SK-N-SH treated with all-trans-retinoic acid at 6 μM for 48 hours (cell line): ENCODE measurements at regions not wholly inside any gene's neighbourhood (a gene's known extent, or its start where the extent isn't known, plus 50 kb on each side); places are given as distances from the start of the nearest gene placed in this dataset.

Experiments
- BACH2 ChIP-seq: fragments of 250-450 bp; sonication (Bioruptor Pico); IDR thresholded peaks from 2 replicates; pipeline ENCODE4 v1.9.0; 2021; ENCODE audit warnings: mild to moderate bottlenecking, borderline replicate concordance
- CSDC2 ChIP-seq: fragments of 250-450 bp; sonication (Bioruptor Pico); IDR thresholded peaks from 2 replicates; pipeline ENCODE4 v1.5.0; 2020; ENCODE audit warnings: mild to moderate bottlenecking, moderate library complexity
- ESRRG ChIP-seq: fragments of 250-450 bp; sonication (Bioruptor Pico); IDR thresholded peaks from 2 replicates; pipeline ENCODE4 v1.6.1; 2021; ENCODE audit warnings: mild to moderate bottlenecking
- ISL1 ChIP-seq: fragments of 250-450 bp; sonication (Bioruptor Pico); IDR thresholded peaks from 2 replicates; pipeline ENCODE4 v2.1.2; 2022; ENCODE audit warnings: mild to moderate bottlenecking, moderate library complexity
- PPARA ChIP-seq: fragments of 250-450 bp; sonication (Bioruptor Pico); IDR thresholded peaks from 2 replicates; pipeline ENCODE4 v1.5.0; 2020; ENCODE audit warnings: mild to moderate bottlenecking, borderline replicate concordance
- RARB ChIP-seq: fragments of 250-450 bp; sonication (Bioruptor Pico); IDR thresholded peaks from 2 replicates; pipeline ENCODE4 v1.8.0; 2021; ENCODE audit warnings: mild to moderate bottlenecking, moderate library complexity
- TCF4 ChIP-seq: fragments of 250-450 bp; sonication (Bioruptor Pico); IDR thresholded peaks from 2 replicates; pipeline ENCODE4 v1.8.0; 2021; ENCODE audit warnings: mild to moderate bottlenecking, moderate library complexity, borderline replicate concordance
- ZC3H10 ChIP-seq: fragments of 250-450 bp; sonication (Bioruptor Pico); IDR thresholded peaks from 2 replicates; pipeline ENCODE4 v1.5.1; 2021; ENCODE audit warnings: mild to moderate bottlenecking, moderate library complexity
- ZFP3 ChIP-seq: fragments of 250-450 bp; sonication (Bioruptor Pico); IDR thresholded peaks from 2 replicates; pipeline ENCODE4 v1.5.0; 2020; ENCODE audit warnings: mild to moderate bottlenecking, moderate library complexity
- ZFP30 ChIP-seq: fragments of 450-650 bp; formaldehyde crosslinking; IDR thresholded peaks from 2 replicates; pipeline ENCODE4 v1.5.0; 2022; ENCODE audit warnings: mild to moderate bottlenecking, moderate library complexity
- ZNF565 ChIP-seq: fragments of 450-650 bp; formaldehyde crosslinking; conservative IDR thresholded peaks from 2 replicates; pipeline ENCODE4 v1.5.0; 2020; ENCODE audit warnings: low read depth, mild to moderate bottlenecking, moderate library complexity
- TF ChIP-seq, protein P1 (sequence below): fragments of 250-450 bp; sonication (Bioruptor Pico); IDR thresholded peaks from 2 replicates; pipeline ENCODE4 v1.5.1; 2020; ENCODE audit warnings: low read depth, mild to moderate bottlenecking, moderate library complexity
- TF ChIP-seq, protein P2 (sequence below): fragments of 250-450 bp; sonication (Bioruptor Pico); IDR thresholded peaks from 2 replicates; pipeline ENCODE4 v1.8.0; 2020; ENCODE audit warnings: mild to moderate bottlenecking, moderate library complexity, borderline replicate concordance

DNA sequence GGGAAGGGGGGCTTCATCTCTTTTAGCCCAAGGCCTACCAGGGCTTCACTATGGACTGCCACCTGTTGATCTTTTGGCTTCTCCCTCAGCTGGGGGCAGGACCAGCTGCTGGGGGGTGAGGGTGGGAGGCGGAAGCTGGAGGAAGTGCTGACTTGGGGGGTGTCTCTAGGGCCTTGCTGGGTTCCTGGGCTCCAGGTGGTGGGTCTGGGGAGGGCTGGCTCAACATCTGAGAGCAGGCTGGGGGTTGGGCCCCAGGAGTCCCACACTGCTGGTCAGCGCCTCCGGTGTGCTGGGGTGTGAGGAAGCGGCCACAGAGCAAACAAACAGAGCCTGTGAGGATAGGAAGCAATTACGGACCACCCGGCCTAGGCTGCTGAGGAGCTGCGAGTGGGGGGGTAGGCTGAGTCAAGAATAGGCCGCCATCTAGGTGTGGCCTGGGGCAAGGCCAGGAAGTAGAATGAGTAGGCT lies 85.7 kb downstream of the EFNB1 start:
- TF ChIP-seq, protein P1, sequence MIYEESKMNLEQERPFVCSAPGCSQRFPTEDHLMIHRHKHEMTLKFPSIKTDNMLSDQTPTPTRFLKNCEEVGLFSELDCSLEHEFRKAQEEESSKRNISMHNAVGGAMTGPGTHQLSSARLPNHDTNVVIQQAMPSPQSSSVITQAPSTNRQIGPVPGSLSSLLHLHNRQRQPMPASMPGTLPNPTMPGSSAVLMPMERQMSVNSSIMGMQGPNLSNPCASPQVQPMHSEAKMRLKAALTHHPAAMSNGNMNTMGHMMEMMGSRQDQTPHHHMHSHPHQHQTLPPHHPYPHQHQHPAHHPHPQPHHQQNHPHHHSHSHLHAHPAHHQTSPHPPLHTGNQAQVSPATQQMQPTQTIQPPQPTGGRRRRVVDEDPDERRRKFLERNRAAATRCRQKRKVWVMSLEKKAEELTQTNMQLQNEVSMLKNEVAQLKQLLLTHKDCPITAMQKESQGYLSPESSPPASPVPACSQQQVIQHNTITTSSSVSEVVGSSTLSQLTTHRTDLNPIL (CRISPR knock-in tag) = no peak
- TF ChIP-seq BACH2 (CRISPR knock-in tag) (no peak), PPARA (CRISPR knock-in tag) (no peak), ZNF565 (CRISPR knock-in tag) (no peak), CSDC2 (CRISPR knock-in tag) (no peak), TCF4 (CRISPR knock-in tag) (no peak), ZFP30 (CRISPR knock-in tag) (no peak), ZFP3 (CRISPR knock-in tag) (no peak), RARB (CRISPR knock-in tag) (no peak), ISL1 (CRISPR knock-in tag) (no peak), ESRRG (CRISPR knock-in tag) (no peak), ZC3H10 (CRISPR knock-in tag) (no peak)
- TF ChIP-seq, protein P2, sequence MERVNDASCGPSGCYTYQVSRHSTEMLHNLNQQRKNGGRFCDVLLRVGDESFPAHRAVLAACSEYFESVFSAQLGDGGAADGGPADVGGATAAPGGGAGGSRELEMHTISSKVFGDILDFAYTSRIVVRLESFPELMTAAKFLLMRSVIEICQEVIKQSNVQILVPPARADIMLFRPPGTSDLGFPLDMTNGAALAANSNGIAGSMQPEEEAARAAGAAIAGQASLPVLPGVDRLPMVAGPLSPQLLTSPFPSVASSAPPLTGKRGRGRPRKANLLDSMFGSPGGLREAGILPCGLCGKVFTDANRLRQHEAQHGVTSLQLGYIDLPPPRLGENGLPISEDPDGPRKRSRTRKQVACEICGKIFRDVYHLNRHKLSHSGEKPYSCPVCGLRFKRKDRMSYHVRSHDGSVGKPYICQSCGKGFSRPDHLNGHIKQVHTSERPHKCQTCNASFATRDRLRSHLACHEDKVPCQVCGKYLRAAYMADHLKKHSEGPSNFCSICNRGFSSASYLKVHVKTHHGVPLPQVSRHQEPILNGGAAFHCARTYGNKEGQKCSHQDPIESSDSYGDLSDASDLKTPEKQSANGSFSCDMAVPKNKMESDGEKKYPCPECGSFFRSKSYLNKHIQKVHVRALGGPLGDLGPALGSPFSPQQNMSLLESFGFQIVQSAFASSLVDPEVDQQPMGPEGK (CRISPR knock-in tag) = no peak
